Endothelial cell of umbilical vein (primary cell): ENCODE measurements at regions not wholly inside any gene's neighbourhood (a gene's known extent, or its start where the extent isn't known, plus 50 kb on each side); places are given as distances from the start of the nearest gene placed in this dataset.

ENCODE experiments used
- BruUV-seq: library from RNA; stranded (reverse); fragments of 400-500 nt; replicated peaks from 2 replicates; lab custom pipeline; 2021; lab: Mats Ljungman, UMichigan
- CTCF ChIA-PET: fragments of 300-600, 350-600 bp; sonication (Branson Sonifier 250); formaldehyde crosslinking; loops from one replicate; lab custom pipeline; 2021; ENCODE audit warnings: antibody characterized with exemption, inconsistent platforms; lab: Charles Lee
- POLR2A ChIA-PET: fragments of 300-600, 350-600 bp; sonication (Branson Sonifier 250); formaldehyde crosslinking; loops from one replicate; lab custom pipeline; 2021; ENCODE audit warnings: antibody characterized with exemption, inconsistent platforms; lab: Charles Lee
- DNase-seq: peaks from one replicate; pipeline ENCODE4 v3.0.0-alpha.2; 2011; ENCODE audit warnings: low read depth, low spot score
- FAIRE-seq: peaks from 2 replicates; lab custom pipeline; 2011; peaks lifted over from hg19 to GRCh38; lab: Jason Lieb, UNC
- H2AFZ ChIP-seq: 2 replicates; pipeline ENCODE4 v1.6.0; 2012; ENCODE audit warnings: low read depth, low read length, control low read depth, inconsistent platforms
- H3K27ac ChIP-seq: 2 replicates; pipeline ENCODE4 v1.5.1; 2011; ENCODE audit warnings: low read depth, mild to moderate bottlenecking, control low read depth, low read length, moderate library complexity; ENCODE audit not compliant: insufficient read depth
- H3K27me3 ChIP-seq, 2 experiments: 2 replicates each; pipeline versions ENCODE4 v1.6.0 to v1.6.1; 2011; ENCODE audit warnings: low read length in 2 of 2, mixed read lengths in 1 of 2; ENCODE audit not compliant: control insufficient read depth in 2 of 2, insufficient read depth in 2 of 2
- H3K36me3 ChIP-seq, 2 experiments: 2 replicates in 1 of 2; 3 replicates in 1 of 2; pipeline ENCODE4 v1.5.1; 2011; ENCODE audit warnings: low read length in 2 of 2, mild to moderate bottlenecking in 1 of 2, moderate library complexity in 1 of 2; ENCODE audit not compliant: control insufficient read depth in 2 of 2, insufficient read depth in 2 of 2; ENCODE audit errors: extremely low read depth in 1 of 2
- H3K4me1 ChIP-seq: 3 replicates; pipeline ENCODE4 v1.5.1; 2011; ENCODE audit warnings: mild to moderate bottlenecking, low read length; ENCODE audit not compliant: control insufficient read depth, insufficient read depth; ENCODE audit errors: extremely low read depth
- H3K4me2 ChIP-seq: 2 replicates; pipeline ENCODE4 v1.6.1; 2011; ENCODE audit warnings: low read length, control low read depth, mixed read lengths; ENCODE audit not compliant: insufficient read depth
- H3K4me3 ChIP-seq, 3 experiments: fragments of 200-600 bp in 1 of 3; sonication (generic), shearing (Covaris generic) in 1 of 3; replicated peaks in 1 of 3; 2 replicates each; pipeline ENCODE4 v1.5.1; 2011 to 2016; ENCODE audit warnings: control low read depth in 3 of 3, low read length in 3 of 3, mild to moderate bottlenecking in 2 of 3, inconsistent platforms in 1 of 3, low read depth in 1 of 3, moderate library complexity in 1 of 3; ENCODE audit not compliant: insufficient read depth in 1 of 3
- H3K79me2 ChIP-seq: 2 replicates; pipeline ENCODE4 v1.6.0; 2012; ENCODE audit warnings: low read length, inconsistent platforms; ENCODE audit not compliant: control insufficient read depth, insufficient read depth
- H3K9ac ChIP-seq: replicated peaks from 2 replicates; pipeline ENCODE3; 2011; ENCODE audit warnings: low read length, control low read depth; ENCODE audit not compliant: insufficient read depth; ENCODE audit errors: extremely low read depth
- H3K9me1 ChIP-seq: replicated peaks from 3 replicates; pipeline ENCODE4 v1.6.0; 2011; ENCODE audit warnings: mild to moderate bottlenecking, low read length; ENCODE audit not compliant: control insufficient read depth, insufficient read depth; ENCODE audit errors: extremely low read depth
- H3K9me3 ChIP-seq: replicated peaks from 2 replicates; pipeline ENCODE4 v1.5.1; 2012; ENCODE audit warnings: low read length, inconsistent platforms; ENCODE audit not compliant: control insufficient read depth, insufficient read depth
- H4K20me1 ChIP-seq: replicated peaks from 2 replicates; pipeline ENCODE3; 2011; ENCODE audit warnings: mild to moderate bottlenecking, low read length; ENCODE audit not compliant: control insufficient read depth, insufficient read depth; ENCODE audit errors: extremely low read depth
- EZH2 ChIP-seq: IDR thresholded peaks from 2 replicates; pipeline ENCODE4 v1.6.1; 2012; ENCODE audit warnings: borderline replicate concordance, low read depth, mild to moderate bottlenecking, moderate library complexity, low read length, inconsistent platforms; ENCODE audit not compliant: severe bottlenecking
- FOS ChIP-seq: IDR thresholded peaks from 2 replicates; pipeline ENCODE4 v1.6.1; 2011; ENCODE audit warnings: mild to moderate bottlenecking, low read length, moderate library complexity, borderline replicate concordance; ENCODE audit not compliant: insufficient read depth
- GATA2 ChIP-seq: IDR thresholded peaks from 2 replicates; pipeline ENCODE4 v1.7.0; 2011; ENCODE audit warnings: low read depth, mild to moderate bottlenecking, moderate library complexity, mixed read lengths, low read length; ENCODE audit not compliant: insufficient read length, insufficient read depth
- JUN ChIP-seq: IDR thresholded peaks from 2 replicates; pipeline ENCODE4 v1.6.1; 2011; ENCODE audit warnings: borderline replicate concordance, low read depth; ENCODE audit not compliant: insufficient read length, insufficient read depth
- MYC ChIP-seq: IDR thresholded peaks from one replicate; pipeline ENCODE4 v1.6.1; 2011; ENCODE audit warnings: mild to moderate bottlenecking, low read depth, low read length
- POLR2A ChIP-seq: IDR thresholded peaks from 2 replicates; pipeline ENCODE4 v1.6.1; 2012; ENCODE audit warnings: low read depth, mild to moderate bottlenecking, control low read depth, low read length
- POLR2AphosphoS5 ChIP-seq: IDR thresholded peaks from 2 replicates; pipeline ENCODE4 v1.6.1; 2012; ENCODE audit warnings: low read depth, mild to moderate bottlenecking, control low read depth, low read length, moderate library complexity; ENCODE audit not compliant: insufficient read depth
- dilution Hi-C: fragments of 300-500 bp; cut with MboI; formaldehyde crosslinking; loops from one replicate; pipeline ENCODE4 v1.15.0; 2019; ENCODE audit warnings: low sequenced_read_pairs; ENCODE audit not compliant: extremely low pct_ligation_motif_present
- intact Hi-C: fragments of 100-400 bp; cut with micrococcal nuclease; formaldehyde crosslinking; loops from one replicate; pipeline ENCODE4 v1.10.0; 2022
- TF ChIP-seq, protein P1 (sequence below), 2 donors: IDR thresholded peaks; 1 replicate in 1 of 2; 2 replicates in 1 of 2; pipeline ENCODE4 v1.5.1; 2011; ENCODE audit warnings: low read length in 2 of 2, mild to moderate bottlenecking in 2 of 2, moderate library complexity in 2 of 2, control low read depth in 1 of 2, inconsistent platforms in 1 of 2, low read depth in 1 of 2; ENCODE audit not compliant: insufficient read depth in 1 of 2; ENCODE audit errors: extremely low read depth in 1 of 2
- TF ChIP-seq, protein P2 (sequence below): IDR thresholded peaks from 2 replicates; pipeline ENCODE4 v1.6.1; 2011; ENCODE audit not compliant: insufficient read depth, insufficient read length

DNA sequence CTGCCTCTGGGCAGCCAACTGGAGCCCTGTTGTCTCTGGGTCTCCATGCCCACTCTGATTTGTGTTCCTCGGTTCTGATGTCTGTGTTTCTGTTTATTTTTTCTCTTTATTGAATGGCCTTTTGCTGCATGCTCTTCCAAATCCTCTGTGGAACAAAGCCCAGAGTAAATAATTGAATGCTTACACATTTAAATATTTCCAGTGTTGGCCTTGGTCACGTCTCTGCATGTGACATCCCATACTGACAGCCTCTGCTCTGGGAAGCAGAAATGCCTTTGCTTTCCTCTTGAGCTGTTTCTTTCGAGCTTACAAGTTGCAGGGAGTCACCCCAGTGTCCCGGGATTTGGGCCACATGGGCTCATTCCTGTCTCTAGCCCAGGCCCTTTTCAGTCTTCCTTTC lies 267.9 kb downstream of the PTPRU start:
- Histone ChIP-seq H3K36me3 (no peaks in the 10 kb centered on the region), H3K9ac (no peak overlapping the region), H3K4me3 (no peak overlapping the region), H3K27ac (no peak overlapping the region), H3K9me3 (no peaks in the 10 kb centered on the region), H2AFZ (no peak overlapping the region), H3K4me2 (no peak overlapping the region), H3K9me1 (no peaks in the 10 kb centered on the region), H3K27me3 (no peaks in the 10 kb centered on the region), H3K4me1 (no peaks in the 10 kb centered on the region), H4K20me1 (no peaks in the 10 kb centered on the region), H3K79me2 (no peaks in the 10 kb centered on the region)
- dilution Hi-C loops (no loop called here), intact Hi-C loops (no loop called here)
- CTCF ChIA-PET, result no interaction called here
- no peak for FAIRE-seq
- DNase-seq, result no peak
- no peak for TF ChIP-seq EZH2
- TF ChIP-seq POLR2A, result no peak
- no peak for TF ChIP-seq POLR2AphosphoS5
- TF ChIP-seq, protein P1, sequence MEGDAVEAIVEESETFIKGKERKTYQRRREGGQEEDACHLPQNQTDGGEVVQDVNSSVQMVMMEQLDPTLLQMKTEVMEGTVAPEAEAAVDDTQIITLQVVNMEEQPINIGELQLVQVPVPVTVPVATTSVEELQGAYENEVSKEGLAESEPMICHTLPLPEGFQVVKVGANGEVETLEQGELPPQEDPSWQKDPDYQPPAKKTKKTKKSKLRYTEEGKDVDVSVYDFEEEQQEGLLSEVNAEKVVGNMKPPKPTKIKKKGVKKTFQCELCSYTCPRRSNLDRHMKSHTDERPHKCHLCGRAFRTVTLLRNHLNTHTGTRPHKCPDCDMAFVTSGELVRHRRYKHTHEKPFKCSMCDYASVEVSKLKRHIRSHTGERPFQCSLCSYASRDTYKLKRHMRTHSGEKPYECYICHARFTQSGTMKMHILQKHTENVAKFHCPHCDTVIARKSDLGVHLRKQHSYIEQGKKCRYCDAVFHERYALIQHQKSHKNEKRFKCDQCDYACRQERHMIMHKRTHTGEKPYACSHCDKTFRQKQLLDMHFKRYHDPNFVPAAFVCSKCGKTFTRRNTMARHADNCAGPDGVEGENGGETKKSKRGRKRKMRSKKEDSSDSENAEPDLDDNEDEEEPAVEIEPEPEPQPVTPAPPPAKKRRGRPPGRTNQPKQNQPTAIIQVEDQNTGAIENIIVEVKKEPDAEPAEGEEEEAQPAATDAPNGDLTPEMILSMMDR (IDR thresholded peaks at IDR 0.05; ENCODE audit: extremely low read depth in 1 of 2, insufficient read depth in 1 of 2, low read depth in 1 of 2, low read length in 2 of 2), result no peak
- TF ChIP-seq JUN, result no peak
- no peak for TF ChIP-seq GATA2
- no peak for TF ChIP-seq FOS
- TF ChIP-seq, protein P2, sequence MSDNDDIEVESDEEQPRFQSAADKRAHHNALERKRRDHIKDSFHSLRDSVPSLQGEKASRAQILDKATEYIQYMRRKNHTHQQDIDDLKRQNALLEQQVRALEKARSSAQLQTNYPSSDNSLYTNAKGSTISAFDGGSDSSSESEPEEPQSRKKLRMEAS, result no peak
- TF ChIP-seq MYC, result no peak
- POLR2A ChIA-PET, result no interaction called here
- no TSS peak for BruUV-seq
